K562 (cell line): ENCODE measurements at regions not wholly inside any gene's neighbourhood (a gene's known extent, or its start where the extent isn't known, plus 50 kb on each side); places are given as distances from the start of the nearest gene placed in this dataset.
A peak's percentile ranks its signal among the peaks of the same experiment; 100 is the strongest.

Experiments
- SETDB1 ChIP-seq: IDR thresholded peaks from one replicate; pipeline ENCODE4 v1.6.1; 2012; ENCODE audit warnings: low read length, control low read depth, inconsistent platforms
- TBP ChIP-seq: optimal IDR thresholded peaks from 2 replicates; pipeline ENCODE3; 2011; ENCODE audit warnings: low read depth, low read length, improper control_type of control experiment

DNA sequence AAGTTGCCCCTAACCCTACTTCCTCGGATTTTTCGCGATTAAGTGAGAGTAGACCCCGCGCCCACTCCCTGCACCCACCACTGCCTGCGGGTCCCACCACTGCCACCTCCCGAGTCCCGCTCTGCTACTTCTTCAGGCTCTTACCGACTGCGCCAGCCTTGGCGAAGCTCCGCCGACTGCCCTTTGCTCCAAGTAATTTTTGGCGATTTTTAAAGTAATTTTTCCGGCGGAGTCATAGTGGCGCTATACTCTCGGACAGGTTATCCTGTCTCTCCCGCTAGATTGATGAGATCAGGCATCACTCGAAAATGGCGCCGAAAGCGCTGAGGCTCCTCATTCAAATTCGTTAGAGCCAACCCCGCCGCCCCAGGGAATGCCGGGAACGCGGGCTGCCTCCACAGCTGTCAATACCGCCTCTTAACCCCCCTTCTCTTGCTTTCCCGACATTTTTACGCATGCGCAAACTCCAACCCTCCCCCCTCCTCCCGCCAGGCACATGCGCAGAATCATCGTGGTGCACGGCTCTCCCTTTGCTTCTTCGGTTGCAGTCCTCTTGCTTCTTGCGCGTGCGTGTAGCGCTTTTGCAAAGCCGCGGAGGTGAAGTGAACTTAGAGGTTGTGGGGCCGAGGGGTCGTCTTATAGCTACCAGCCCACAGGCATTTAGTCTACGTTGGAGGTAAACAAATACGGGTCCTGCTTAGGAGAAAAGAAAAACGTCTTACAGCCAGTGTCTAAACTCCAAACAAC lies 66.6 kb downstream of the KCNRG start:
- TF ChIP-seq SETDB1 (no peak), TBP (peak; percentile 55)
